ENCODE measurements at regions not wholly inside any gene's neighbourhood (a gene's known extent, or its start where the extent isn't known, plus 50 kb on each side); places are given as distances from the start of the nearest gene placed in this dataset.

GRCh38 chr9:12933957-12934356, 159.1 kb downstream of the LURAP1L start:
- WGBS (ENCODE audit: insufficient coverage) = 79% methylated on average over 2 of the region's 2 CpGs
- Histone ChIP-seq H3K4me3 (ENCODE audit: control insufficient read depth in 1 of 7, extremely low read depth in 1 of 7, insufficient read depth in 4 of 7, low read depth in 2 of 7, low read length in 6 of 7) (no peak overlapping the region), H3K9me3 (ENCODE audit: control extremely low read depth in 1 of 5, control insufficient read depth in 4 of 5, insufficient read depth in 2 of 5, low read depth in 1 of 5, low read length in 4 of 5) (no peaks in the 10 kb centered on the region), H3K27me3 (replicated peaks in 2 of 5; ENCODE audit: control insufficient read depth in 4 of 5, insufficient read depth in 5 of 5, low read length in 4 of 5) (no peaks in the 10 kb centered on the region), H3K36me3 (ENCODE audit: control insufficient read depth in 4 of 4, insufficient read depth in 4 of 4, low read length in 3 of 4) (no peaks in the 10 kb centered on the region), H3K27ac (ENCODE audit: insufficient read depth in 1 of 2, low read depth in 1 of 2, low read length in 2 of 2, poor library complexity in 1 of 2, severe bottlenecking in 2 of 2) (no peak overlapping the region), H3K4me1 (ENCODE audit: control extremely low read depth in 1 of 4, control insufficient read depth in 4 of 4, insufficient read depth in 4 of 4, low read length in 3 of 4) (no peaks in the 10 kb centered on the region)
- DNase-seq = no peak
- ChIA-PET CTCF (no interaction called here), POLR2A (no interaction called here)

GRCh38 chr9:12934545-12935272, 159.9 kb downstream of the LURAP1L start:
- Histone ChIP-seq H3K4me3 (ENCODE audit: control insufficient read depth in 1 of 7, extremely low read depth in 1 of 7, insufficient read depth in 4 of 7, low read depth in 2 of 7, low read length in 6 of 7) (no peak overlapping the region), H3K4me1 (ENCODE audit: control extremely low read depth in 1 of 4, control insufficient read depth in 4 of 4, insufficient read depth in 4 of 4, low read length in 3 of 4) (no peaks in the 10 kb centered on the region), H3K27ac (ENCODE audit: insufficient read depth in 1 of 2, low read depth in 1 of 2, low read length in 2 of 2, poor library complexity in 1 of 2, severe bottlenecking in 2 of 2) (no peak overlapping the region), H3K36me3 (ENCODE audit: control insufficient read depth in 4 of 4, insufficient read depth in 4 of 4, low read length in 3 of 4) (no peaks in the 10 kb centered on the region), H3K9me3 (ENCODE audit: control extremely low read depth in 1 of 5, control insufficient read depth in 4 of 5, insufficient read depth in 2 of 5, low read depth in 1 of 5, low read length in 4 of 5) (no peaks in the 10 kb centered on the region), H3K27me3 (replicated peaks in 2 of 5; ENCODE audit: control insufficient read depth in 4 of 5, insufficient read depth in 5 of 5, low read length in 4 of 5) (peaks cover 0 to 2% (median 0%) of the 10 kb centered on the region in 5 experiments)
- CTCF ChIA-PET = no interaction called here
- POLR2A ChIA-PET = no interaction called here
- 90% methylated on average over 2 of the region's 6 CpGs for WGBS (ENCODE audit: insufficient coverage)
- DNase-seq = no peak

- ChIA-PET CTCF (no interaction called here), POLR2A (no interaction called here)
- no peaks in the 10 kb centered on the region for H3K4me1 ChIP-seq (ENCODE audit: control extremely low read depth in 1 of 4, control insufficient read depth in 4 of 4, insufficient read depth in 4 of 4, low read length in 3 of 4)
- no peaks in the 10 kb centered on the region for H3K36me3 ChIP-seq (ENCODE audit: control insufficient read depth in 4 of 4, insufficient read depth in 4 of 4, low read length in 3 of 4)
- no peak overlapping the region for H3K4me3 ChIP-seq (ENCODE audit: control insufficient read depth in 1 of 7, extremely low read depth in 1 of 7, insufficient read depth in 4 of 7, low read depth in 2 of 7, low read length in 6 of 7)
- no peak for DNase-seq
- 100% methylated on average over 2 of the region's 2 CpGs for WGBS (ENCODE audit: insufficient coverage)
- H3K9me3 ChIP-seq (ENCODE audit: control extremely low read depth in 1 of 5, control insufficient read depth in 4 of 5, insufficient read depth in 2 of 5, low read depth in 1 of 5, low read length in 4 of 5) = no peaks in the 10 kb centered on the region
- H3K27me3 ChIP-seq (replicated peaks in 2 of 5; ENCODE audit: control insufficient read depth in 4 of 5, insufficient read depth in 5 of 5, low read length in 4 of 5) = peaks cover 0 to 2% (median 0%) of the 10 kb centered on the region in 5 experiments
- no peak overlapping the region for H3K27ac ChIP-seq (ENCODE audit: insufficient read depth in 1 of 2, low read depth in 1 of 2, low read length in 2 of 2, poor library complexity in 1 of 2, severe bottlenecking in 2 of 2)
Observed at GRCh38 chr9:12935714-12936113, 160.9 kb downstream of the LURAP1L start.

- ChIA-PET POLR2A (no interaction called here), CTCF (no interaction called here)
- H3K27me3 ChIP-seq (replicated peaks in 2 of 5; ENCODE audit: control insufficient read depth in 4 of 5, insufficient read depth in 5 of 5, low read length in 4 of 5) = no peaks in the 10 kb centered on the region
- peaks cover 0 to 9% (median 2%) of the 10 kb centered on the region in 4 experiments for H3K4me1 ChIP-seq (ENCODE audit: control extremely low read depth in 1 of 4, control insufficient read depth in 4 of 4, insufficient read depth in 4 of 4, low read length in 3 of 4)
- no peaks in the 10 kb centered on the region for H3K36me3 ChIP-seq (ENCODE audit: control insufficient read depth in 4 of 4, insufficient read depth in 4 of 4, low read length in 3 of 4)
- DNase-seq = no peak
- 100% methylated on average over 2 of the region's 4 CpGs for WGBS (ENCODE audit: insufficient coverage)
- H3K4me3 ChIP-seq (ENCODE audit: control insufficient read depth in 1 of 7, extremely low read depth in 1 of 7, insufficient read depth in 4 of 7, low read depth in 2 of 7, low read length in 6 of 7) = no peak overlapping the region
- H3K9me3 ChIP-seq (ENCODE audit: control extremely low read depth in 1 of 5, control insufficient read depth in 4 of 5, insufficient read depth in 2 of 5, low read depth in 1 of 5, low read length in 4 of 5) = peaks cover 0 to 5% (median 1%) of the 10 kb centered on the region in 5 experiments
- no peak overlapping the region for H3K27ac ChIP-seq (ENCODE audit: insufficient read depth in 1 of 2, low read depth in 1 of 2, low read length in 2 of 2, poor library complexity in 1 of 2, severe bottlenecking in 2 of 2)
Observed at GRCh38 chr9:12954441-12954840, 179.6 kb downstream of the LURAP1L start.

GRCh38 chr9:12955510-12956163, 180.8 kb downstream of the LURAP1L start:
- H3K27me3 ChIP-seq (replicated peaks in 2 of 5; ENCODE audit: control insufficient read depth in 4 of 5, insufficient read depth in 5 of 5, low read length in 4 of 5) = no peaks in the 10 kb centered on the region
- peaks cover 0 to 9% (median 2%) of the 10 kb centered on the region in 4 experiments for H3K4me1 ChIP-seq (ENCODE audit: control extremely low read depth in 1 of 4, control insufficient read depth in 4 of 4, insufficient read depth in 4 of 4, low read length in 3 of 4)
- H3K27ac ChIP-seq (ENCODE audit: insufficient read depth in 1 of 2, low read depth in 1 of 2, low read length in 2 of 2, poor library complexity in 1 of 2, severe bottlenecking in 2 of 2) = no peak overlapping the region
- ChIA-PET CTCF (no interaction called here), POLR2A (no interaction called here)
- 84% methylated on average over 10 of the region's 11 CpGs for WGBS (ENCODE audit: insufficient coverage)
- peaks cover 0 to 5% (median 1%) of the 10 kb centered on the region in 5 experiments for H3K9me3 ChIP-seq (ENCODE audit: control extremely low read depth in 1 of 5, control insufficient read depth in 4 of 5, insufficient read depth in 2 of 5, low read depth in 1 of 5, low read length in 4 of 5)
- H3K36me3 ChIP-seq (ENCODE audit: control insufficient read depth in 4 of 4, insufficient read depth in 4 of 4, low read length in 3 of 4) = no peaks in the 10 kb centered on the region
- DNase-seq = no peak
- H3K4me3 ChIP-seq (ENCODE audit: control insufficient read depth in 1 of 7, extremely low read depth in 1 of 7, insufficient read depth in 4 of 7, low read depth in 2 of 7, low read length in 6 of 7) = no peak overlapping the region

- Histone ChIP-seq H3K27me3 (replicated peaks in 2 of 5; ENCODE audit: control insufficient read depth in 4 of 5, insufficient read depth in 5 of 5, low read length in 4 of 5) (no peaks in the 10 kb centered on the region), H3K27ac (ENCODE audit: insufficient read depth in 1 of 2, low read depth in 1 of 2, low read length in 2 of 2, poor library complexity in 1 of 2, severe bottlenecking in 2 of 2) (no peak overlapping the region), H3K4me3 (ENCODE audit: control insufficient read depth in 1 of 7, extremely low read depth in 1 of 7, insufficient read depth in 4 of 7, low read depth in 2 of 7, low read length in 6 of 7) (no peak overlapping the region), H3K36me3 (ENCODE audit: control insufficient read depth in 4 of 4, insufficient read depth in 4 of 4, low read length in 3 of 4) (no peaks in the 10 kb centered on the region), H3K9me3 (ENCODE audit: control extremely low read depth in 1 of 5, control insufficient read depth in 4 of 5, insufficient read depth in 2 of 5, low read depth in 1 of 5, low read length in 4 of 5) (peaks cover 0 to 5% (median 1%) of the 10 kb centered on the region in 5 experiments), H3K4me1 (ENCODE audit: control extremely low read depth in 1 of 4, control insufficient read depth in 4 of 4, insufficient read depth in 4 of 4, low read length in 3 of 4) (peaks cover 0 to 9% (median 2%) of the 10 kb centered on the region in 4 experiments)
- CTCF ChIA-PET = no interaction called here
- peak in 1 of 3 donors; percentile 1 for DNase-seq
- POLR2A ChIA-PET = no interaction called here
- WGBS (ENCODE audit: insufficient coverage) = 0% methylated on average over 1 of the region's 3 CpGs
Observed at GRCh38 chr9:12956261-12956660, 181.4 kb downstream of the LURAP1L start.

GRCh38 chr9:12956805-12957204, 182.0 kb downstream of the LURAP1L start:
- ChIA-PET CTCF (no interaction called here), POLR2A (no interaction called here)
- Histone ChIP-seq H3K9me3 (ENCODE audit: control extremely low read depth in 1 of 5, control insufficient read depth in 4 of 5, insufficient read depth in 2 of 5, low read depth in 1 of 5, low read length in 4 of 5) (peaks cover 0 to 5% (median 1%) of the 10 kb centered on the region in 5 experiments), H3K36me3 (ENCODE audit: control insufficient read depth in 4 of 4, insufficient read depth in 4 of 4, low read length in 3 of 4) (no peaks in the 10 kb centered on the region), H3K4me3 (ENCODE audit: control insufficient read depth in 1 of 7, extremely low read depth in 1 of 7, insufficient read depth in 4 of 7, low read depth in 2 of 7, low read length in 6 of 7) (no peak overlapping the region), H3K4me1 (ENCODE audit: control extremely low read depth in 1 of 4, control insufficient read depth in 4 of 4, insufficient read depth in 4 of 4, low read length in 3 of 4) (peaks cover 0 to 9% (median 2%) of the 10 kb centered on the region in 4 experiments), H3K27ac (ENCODE audit: insufficient read depth in 1 of 2, low read depth in 1 of 2, low read length in 2 of 2, poor library complexity in 1 of 2, severe bottlenecking in 2 of 2) (no peak overlapping the region), H3K27me3 (replicated peaks in 2 of 5; ENCODE audit: control insufficient read depth in 4 of 5, insufficient read depth in 5 of 5, low read length in 4 of 5) (no peaks in the 10 kb centered on the region)
- no peak for DNase-seq
- no CpG with 5 or more reads among the region's 4 CpGs for WGBS (ENCODE audit: insufficient coverage)

Measured in common myeloid progenitor, CD34-positive (primary cell).